GM18505 (cell line): ENCODE measurements at regions not wholly inside any gene's neighbourhood (a gene's known extent, or its start where the extent isn't known, plus 50 kb on each side); places are given as distances from the start of the nearest gene placed in this dataset.

ENCODE experiments used
- ATAC-seq: cut with Tn5 transposase; IDR thresholded peaks from one replicate; pipeline ENCODE4 v1.9.1; 2021; ENCODE audit not compliant: unreplicated experiment
- POLR2A ChIP-seq: IDR thresholded peaks from 4 replicates; pipeline ENCODE4 v1.6.1; 2011; ENCODE audit warnings: borderline replicate concordance; ENCODE audit not compliant: insufficient read depth, insufficient read length; ENCODE audit errors: extremely low read depth

DNA sequence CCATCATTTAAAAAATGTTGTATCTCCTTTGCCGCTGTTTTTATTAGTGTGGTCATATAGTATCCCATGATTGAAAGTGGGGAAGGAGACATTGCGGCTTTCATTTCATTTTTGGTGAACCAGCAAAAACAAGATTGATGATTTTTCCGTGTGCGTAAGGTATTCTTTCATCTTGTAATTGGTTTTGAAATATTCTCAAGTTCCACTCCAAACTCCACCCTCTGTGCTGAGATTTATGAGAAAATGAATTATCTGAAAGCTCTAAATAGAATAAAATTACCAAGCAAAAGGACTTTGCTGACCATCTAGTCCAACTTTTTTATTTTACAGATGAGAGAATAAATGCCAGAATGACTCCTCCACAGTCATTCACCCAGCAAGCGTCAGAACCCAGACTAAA is 103.1 kb upstream of the MPDZ start:
- no peak for ATAC-seq
- TF ChIP-seq POLR2A = no peak

DNA sequence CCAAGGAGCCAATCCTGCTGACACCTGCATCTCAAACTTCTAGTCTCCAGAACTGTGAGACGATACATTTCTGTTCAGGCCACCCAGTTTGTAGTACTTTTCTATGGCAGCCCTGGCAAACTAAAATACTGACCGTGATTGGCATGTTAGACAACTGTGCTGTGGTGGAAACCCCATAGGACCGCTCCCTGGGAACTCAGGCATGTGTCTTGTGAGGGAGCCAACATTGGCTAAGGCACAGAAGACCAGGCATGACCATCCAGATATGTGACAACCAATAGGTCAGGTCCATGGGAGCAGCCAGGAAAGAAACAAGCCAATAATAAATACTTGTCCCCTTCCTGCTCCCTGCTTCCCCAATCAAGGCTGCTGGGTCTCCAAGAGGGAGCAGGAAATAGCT is 101.4 kb upstream of the MPDZ start:
- no peak for TF ChIP-seq POLR2A
- no peak for ATAC-seq

DNA sequence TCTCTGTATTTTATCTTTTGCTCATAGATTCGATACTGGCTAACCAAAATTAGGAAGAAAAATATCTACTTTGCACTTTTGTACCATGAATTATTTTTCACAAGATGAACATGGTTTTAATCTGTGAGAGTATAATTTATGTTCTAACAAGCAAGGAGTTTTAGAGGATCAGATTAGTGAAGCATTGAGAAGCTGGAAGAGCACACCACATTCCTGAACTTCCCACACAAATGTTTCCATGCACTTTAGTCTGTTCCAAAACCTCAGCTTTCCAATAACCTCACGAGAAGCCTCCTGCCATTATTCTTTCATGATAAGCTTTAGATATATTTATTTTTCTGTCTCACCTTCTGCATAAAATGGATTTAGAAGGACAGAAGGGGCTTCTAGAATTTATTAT is 98.7 kb upstream of the MPDZ start:
- TF ChIP-seq POLR2A = no peak
- no peak for ATAC-seq

DNA sequence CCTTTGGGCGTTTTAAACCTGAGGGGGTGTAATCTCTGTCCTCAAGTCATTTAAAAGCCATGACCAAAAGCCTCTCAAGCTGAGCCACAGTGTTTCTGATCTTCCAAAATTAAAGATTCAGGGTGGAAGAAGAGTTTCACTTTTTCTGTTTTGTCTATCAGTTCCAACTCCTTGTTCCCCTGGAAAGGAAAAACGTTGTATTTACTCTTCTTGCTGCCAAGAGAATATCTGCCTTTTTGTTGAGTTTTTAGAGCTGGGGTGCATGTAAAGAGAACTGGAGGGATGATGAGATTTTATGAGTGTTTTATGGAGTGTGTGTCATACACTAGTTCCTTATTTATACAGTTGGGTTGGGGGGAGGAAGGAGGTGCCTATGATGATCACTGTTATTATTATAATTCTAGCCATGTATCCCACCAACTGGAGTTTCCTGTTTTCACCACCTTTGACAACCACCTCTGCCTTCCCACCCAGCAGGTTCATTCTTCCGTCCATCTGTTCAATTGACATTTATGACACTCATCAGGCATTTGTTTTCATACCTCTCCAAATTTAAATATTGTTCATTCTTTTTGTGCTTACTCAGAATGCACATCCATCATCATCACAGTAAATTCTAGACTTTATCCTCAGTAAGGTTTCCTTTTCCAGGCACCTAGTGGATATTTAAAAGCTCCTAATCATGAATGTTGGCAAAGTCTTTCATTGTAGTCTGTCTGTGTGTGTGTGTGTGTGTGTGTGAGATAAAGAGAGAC is 97.9 kb upstream of the MPDZ start:
- no peak for TF ChIP-seq POLR2A
- ATAC-seq = no peak

DNA sequence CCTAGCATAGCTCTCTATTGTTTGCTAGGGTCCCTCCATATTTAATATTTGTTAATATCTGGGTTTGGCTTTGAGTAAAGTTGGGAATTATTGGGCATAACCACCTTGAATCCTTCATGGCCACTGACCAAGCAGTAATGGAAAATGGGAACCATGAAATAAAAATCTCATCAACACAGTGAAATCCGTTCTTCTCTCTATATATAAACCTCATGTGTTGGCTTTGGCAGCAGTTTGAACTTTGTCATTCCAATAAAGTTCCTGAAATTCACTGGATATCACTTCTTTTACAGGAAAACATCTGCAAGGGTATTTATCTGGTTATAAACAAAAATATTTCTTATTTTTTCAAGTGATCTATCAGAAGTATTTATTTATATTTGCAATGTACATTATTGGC is 93.0 kb upstream of the MPDZ start:
- ATAC-seq = no peak
- TF ChIP-seq POLR2A = no peak

DNA sequence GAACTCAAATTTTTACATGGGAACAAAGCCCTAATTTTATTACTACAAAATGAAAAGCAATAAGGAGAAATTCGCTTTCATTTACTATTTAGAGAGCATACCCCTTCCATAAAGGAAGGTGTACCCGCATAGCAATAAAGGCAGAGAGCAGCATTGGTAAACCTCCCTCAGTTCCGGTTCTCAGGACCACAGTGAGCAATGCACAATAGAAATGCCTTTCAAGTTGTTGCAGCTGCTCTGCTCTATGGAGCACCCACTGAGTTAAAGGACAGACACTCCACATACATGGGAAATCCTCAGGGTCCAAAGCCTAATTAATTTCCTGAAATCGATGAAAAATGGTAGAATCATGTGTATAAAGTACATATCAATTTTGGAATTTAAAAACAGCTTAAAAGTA is 89.9 kb upstream of the MPDZ start:
- ATAC-seq = no peak
- TF ChIP-seq POLR2A = no peak

DNA sequence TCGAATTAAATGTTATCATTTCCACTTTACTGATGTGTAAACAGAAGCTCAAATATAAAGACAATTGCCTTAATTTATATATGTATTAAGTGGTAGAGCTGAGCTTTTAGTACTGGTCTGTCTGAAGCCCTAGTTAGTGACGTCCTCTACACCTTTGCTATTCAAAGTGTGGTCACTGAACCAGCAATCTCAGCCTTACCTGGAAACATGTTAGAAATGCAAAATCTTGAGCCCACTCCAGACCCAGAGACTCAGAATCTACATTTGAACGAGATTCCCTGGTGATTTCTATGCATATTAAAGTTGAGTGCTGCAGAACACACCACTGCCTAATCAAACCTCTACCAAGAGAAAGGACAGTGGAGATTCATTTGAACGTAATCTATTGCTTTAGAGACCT is 88.3 kb upstream of the MPDZ start:
- TF ChIP-seq POLR2A = no peak
- no peak for ATAC-seq

DNA sequence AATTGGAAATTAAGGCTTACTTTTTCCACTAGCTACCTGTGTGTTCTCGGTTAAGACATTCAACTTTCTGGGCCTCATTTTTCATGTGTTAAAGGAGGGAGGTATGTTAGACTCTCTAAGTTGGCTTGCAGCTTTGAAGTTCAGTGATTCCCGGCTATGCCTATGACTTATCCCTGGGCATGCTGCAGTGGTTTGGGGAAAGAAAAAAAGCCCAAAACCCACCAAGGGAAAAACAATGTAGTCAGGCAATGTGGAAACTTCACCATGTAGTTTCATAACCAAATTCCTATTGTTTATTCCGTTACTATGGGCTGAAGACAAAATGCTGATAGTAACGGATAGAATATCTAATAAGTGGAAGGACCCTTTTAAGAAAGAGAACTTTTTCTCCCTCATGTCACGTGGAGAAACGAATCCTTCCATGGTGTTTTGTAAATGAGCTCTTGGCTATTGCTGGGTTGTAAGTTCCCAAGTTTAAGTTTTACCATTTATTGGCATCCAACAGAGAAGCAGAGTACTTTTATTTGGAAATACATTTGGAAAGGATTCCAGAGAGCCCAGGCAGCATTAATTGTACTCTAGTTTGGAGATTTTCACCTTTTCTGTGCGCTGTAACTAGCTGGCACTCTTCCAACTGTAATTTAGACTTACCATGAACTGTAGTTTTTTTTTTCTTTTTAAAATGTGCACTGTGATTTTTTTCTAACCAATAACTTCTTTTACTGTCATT is 84.9 kb upstream of the MPDZ start:
- TF ChIP-seq POLR2A = no peak
- no peak for ATAC-seq

DNA sequence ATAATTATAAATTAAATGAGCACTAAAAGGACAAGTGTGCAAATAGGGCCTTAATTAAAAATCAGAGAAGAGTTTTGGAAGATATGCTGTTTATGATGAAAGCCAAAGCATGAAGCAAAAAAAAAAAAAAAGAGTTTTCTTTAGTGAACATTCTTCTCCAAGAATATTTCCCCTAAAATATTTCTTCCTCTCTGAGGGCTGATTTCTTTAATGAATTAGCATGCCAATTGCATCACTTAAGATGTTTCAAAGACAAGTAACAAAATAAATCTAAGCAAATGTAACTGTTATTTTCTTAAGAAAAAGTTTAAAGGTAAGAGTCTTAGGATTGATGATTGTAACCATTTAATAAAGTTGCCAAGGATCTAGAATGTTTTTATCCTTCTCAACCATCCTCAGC is 81.6 kb upstream of the MPDZ start:
- TF ChIP-seq POLR2A = no peak
- no peak for ATAC-seq

DNA sequence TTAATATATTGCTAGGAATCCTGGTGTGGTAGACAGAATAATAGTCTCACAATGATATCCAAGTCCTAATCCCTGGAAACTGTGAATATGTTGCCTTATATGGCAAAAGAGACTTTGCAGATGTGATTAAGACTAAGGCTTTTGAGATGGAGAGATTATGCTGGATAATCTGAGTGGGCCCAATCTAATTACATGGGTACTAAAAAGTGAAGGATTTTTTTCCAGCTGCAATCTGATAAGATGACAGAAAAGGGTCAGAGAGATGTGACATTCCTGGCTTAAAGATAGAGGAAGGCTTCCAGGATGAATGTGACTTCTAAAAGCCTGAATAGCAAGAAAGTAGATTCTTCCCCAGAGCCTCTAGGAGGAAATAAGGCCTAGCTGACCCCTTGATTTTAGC is 80.7 kb upstream of the MPDZ start:
- no peak for ATAC-seq
- no peak for TF ChIP-seq POLR2A

DNA sequence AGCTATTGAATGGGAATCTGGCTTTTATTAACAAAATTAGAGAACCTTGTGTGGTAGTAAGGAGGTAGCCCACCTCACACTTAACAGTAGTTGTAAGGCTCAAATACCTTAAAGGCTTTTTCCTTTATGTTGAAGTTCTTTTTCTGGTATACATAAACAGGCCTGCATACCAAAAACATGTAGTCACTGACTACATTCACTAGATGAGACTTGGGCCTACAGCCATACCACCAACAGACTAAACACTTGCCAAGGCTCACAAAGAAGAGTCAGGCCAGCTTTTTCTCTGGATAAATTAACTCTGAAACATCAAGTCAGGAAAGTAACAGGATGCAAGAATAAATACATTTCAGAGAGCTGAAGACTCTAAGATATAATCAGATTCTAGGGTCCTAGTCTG is 78.6 kb upstream of the MPDZ start:
- no peak for ATAC-seq
- TF ChIP-seq POLR2A = no peak

DNA sequence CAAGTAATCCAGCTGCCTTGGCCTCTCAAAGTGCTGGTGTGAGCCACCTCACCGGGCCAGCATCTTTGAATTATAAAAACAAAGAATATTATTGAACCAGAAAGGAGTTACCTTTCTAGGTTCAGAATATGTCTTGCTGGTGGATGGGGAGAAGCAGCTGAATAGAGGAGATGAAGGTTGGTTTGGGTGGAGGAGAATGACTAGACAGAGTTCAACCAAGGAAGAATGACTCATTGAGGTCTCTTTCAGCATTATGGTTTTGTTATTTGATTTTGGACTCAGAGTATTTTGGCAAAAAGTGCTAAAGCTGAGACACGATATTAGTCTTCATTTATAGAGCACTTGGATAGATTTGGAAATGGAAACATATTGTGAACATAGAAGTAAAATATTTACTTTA is 75.2 kb upstream of the MPDZ start:
- no peak for ATAC-seq
- no peak for TF ChIP-seq POLR2A

DNA sequence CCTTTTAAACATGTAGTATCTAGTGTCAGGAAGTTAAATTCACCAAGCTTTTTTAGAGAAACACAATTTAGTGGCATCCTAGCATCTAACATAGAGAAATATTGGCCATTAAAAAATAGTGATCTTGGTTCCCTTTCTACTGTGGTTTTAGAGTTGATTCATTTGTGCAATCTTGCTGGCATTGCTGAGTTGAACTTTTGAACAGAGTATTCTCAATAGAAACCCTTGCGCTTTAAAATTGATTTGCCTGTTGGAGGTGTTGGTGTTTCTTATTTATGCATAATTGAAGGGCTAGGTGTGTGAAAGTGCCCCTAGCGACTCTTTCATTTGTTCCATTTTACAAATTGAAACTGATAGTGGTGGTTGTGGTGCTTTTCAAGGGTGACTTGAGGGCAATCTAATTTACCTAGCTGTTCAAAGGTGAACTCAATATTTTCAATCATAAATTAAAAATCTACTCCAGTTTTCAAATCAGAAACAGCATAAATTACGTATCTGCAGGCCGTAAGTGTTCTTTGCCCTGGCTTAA is 73.0 kb upstream of the MPDZ start:
- no peak for ATAC-seq
- no peak for TF ChIP-seq POLR2A

DNA sequence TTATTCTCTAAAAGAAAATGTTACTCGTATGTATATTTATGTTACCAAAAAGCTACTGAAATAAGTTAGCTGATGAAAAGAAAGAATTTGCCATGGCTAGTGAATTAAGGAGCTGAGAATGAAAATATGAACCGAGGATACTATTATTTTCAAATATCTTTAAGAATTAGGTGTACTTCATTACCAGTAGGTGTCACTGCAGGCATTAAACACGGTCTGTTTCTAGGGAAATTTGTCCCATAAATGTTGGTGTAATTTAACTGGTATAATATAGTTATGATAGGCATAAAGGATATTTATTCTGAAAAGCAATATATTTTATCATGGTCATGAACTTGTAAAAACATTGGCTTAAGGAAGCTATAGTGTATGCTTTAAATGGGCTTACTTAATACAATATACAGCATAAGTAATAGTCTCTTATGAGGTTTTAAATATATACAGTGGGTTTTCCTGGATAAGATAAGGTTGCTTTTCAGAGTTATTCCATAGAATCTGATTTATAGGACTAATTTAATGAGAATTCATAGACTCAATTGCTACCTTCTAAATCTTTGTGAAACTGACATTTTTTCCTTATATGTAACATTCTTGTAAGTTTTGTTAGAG is 72.4 kb upstream of the MPDZ start:
- TF ChIP-seq POLR2A = no peak
- no peak for ATAC-seq

DNA sequence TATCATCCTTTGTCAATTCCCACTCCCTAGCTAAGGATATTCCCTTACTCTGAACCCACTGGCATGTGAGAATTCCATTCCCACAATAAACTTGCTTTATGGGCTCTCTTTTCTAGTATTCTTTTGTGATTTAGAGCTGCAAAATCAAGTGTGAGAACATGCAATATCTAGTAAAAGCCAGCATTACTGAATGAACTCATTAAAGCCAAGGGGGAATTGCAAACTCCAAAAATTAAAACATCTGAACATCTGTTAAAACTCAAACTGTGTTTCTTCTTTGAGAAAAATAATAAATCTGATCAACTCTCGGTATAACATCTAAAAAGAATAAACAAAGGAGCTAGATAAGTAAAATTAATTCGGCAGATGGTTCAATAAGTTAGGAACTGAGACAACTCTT is 53.1 kb upstream of the MPDZ start:
- ATAC-seq = no peak
- TF ChIP-seq POLR2A = no peak

DNA sequence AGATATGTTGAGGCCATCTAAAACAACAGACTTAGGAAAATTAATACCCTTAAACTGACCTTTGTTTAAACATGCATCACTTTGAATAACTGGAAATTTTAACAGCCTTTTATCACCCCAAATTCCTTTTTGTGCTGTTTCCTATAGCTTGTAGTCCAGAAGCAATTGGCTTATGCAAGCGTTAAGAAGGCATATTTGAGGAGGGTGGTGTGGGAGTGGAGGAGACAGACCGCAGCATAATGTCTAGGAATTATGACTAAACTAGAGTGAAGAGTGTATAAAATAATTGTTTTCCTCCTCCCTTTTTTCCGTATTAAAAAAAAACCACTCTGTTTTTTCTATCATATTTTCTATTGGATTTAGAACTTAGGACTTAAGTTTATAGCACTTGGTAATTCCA is 51.8 kb upstream of the MPDZ start:
- no peak for TF ChIP-seq POLR2A
- no peak for ATAC-seq
